GM12878 (cell line): ENCODE measurements at regions not wholly inside any gene's neighbourhood (a gene's known extent, or its start where the extent isn't known, plus 50 kb on each side); places are given as distances from the start of the nearest gene placed in this dataset.

Experiments
- ATAC-seq: fragments of 200-7000 bp; cut with Tn5 transposase; 3 replicates; pipeline ENCODE4 v1.9.1; 2020; ENCODE audit warnings: mild to moderate bottlenecking, moderate library complexity
- BruUV-seq: library from RNA; stranded (reverse); fragments of 400-500 nt; replicated peaks from 2 replicates; lab custom pipeline; 2021; lab: Mats Ljungman, UMichigan
- CTCF ChIA-PET: fragments of 300-600 bp; sonication (Branson Sonifier 250); formaldehyde crosslinking; extraction: SDS; loops from one replicate; lab custom pipeline; 2021; ENCODE audit warnings: inconsistent platforms; lab: Yijun Ruan, JAX
- POLR2A ChIA-PET: fragments of 350-600 bp; formaldehyde crosslinking; extraction: SDS; loops from one replicate; lab custom pipeline; 2021; ENCODE audit warnings: inconsistent platforms; lab: Charles Lee
- RAD21 ChIA-PET: fragments of 300-600 bp; sonication (Branson Sonifier 250); formaldehyde crosslinking; loops from one replicate; lab custom pipeline; 2023; ENCODE audit warnings: antibody characterized with exemption; ENCODE audit not compliant: unreplicated experiment; lab: Charles Lee
- SMC1A ChIA-PET: fragments of 300-600 bp; sonication (Branson Sonifier 250); formaldehyde crosslinking; loops from one replicate; lab custom pipeline; 2023; ENCODE audit not compliant: unreplicated experiment, uncharacterized antibody; lab: Charles Lee
- DNase-seq: peaks from one replicate; pipeline ENCODE4 v3.0.0-alpha.2; 2011; ENCODE audit warnings: low read depth, low spot score
- FAIRE-seq: peaks from 3 replicates; lab custom pipeline; 2011; peaks lifted over from hg19 to GRCh38; lab: Jason Lieb, UNC
- H2AFZ ChIP-seq: 2 replicates; pipeline ENCODE4 v1.6.0; 2011; ENCODE audit warnings: low read depth, low read length, control low read depth; ENCODE audit not compliant: control insufficient read depth
- H3K27ac ChIP-seq: 2 replicates; pipeline ENCODE4 v1.5.1; 2011; ENCODE audit warnings: control low read depth; ENCODE audit not compliant: control insufficient read depth, insufficient read depth
- H3K27me3 ChIP-seq, 2 experiments: replicated peaks in 1 of 2; 2 replicates each; pipeline versions ENCODE4 v1.6.0 to v1.6.1; 2011; ENCODE audit warnings: low read length in 1 of 2; ENCODE audit not compliant: control insufficient read depth in 2 of 2, insufficient read depth in 2 of 2
- H3K36me3 ChIP-seq, 2 experiments: 2 replicates each; pipeline ENCODE4 v1.5.1; 2011; ENCODE audit warnings: low read length in 1 of 2; ENCODE audit not compliant: control insufficient read depth in 2 of 2, insufficient read depth in 2 of 2
- H3K4me1 ChIP-seq: 2 replicates; pipeline ENCODE4 v1.6.1; 2011; ENCODE audit warnings: mild to moderate bottlenecking, low read length, moderate library complexity, mixed read lengths; ENCODE audit not compliant: control insufficient read depth, insufficient read depth
- H3K4me2 ChIP-seq: 2 replicates; pipeline ENCODE4 v1.6.0; 2011; ENCODE audit warnings: control low read depth; ENCODE audit not compliant: control insufficient read depth, insufficient read depth
- H3K4me3 ChIP-seq: fragments of 200-600 bp; sonication (generic); 2 replicates; pipeline ENCODE4 v1.5.1; 2016
- H3K79me2 ChIP-seq: 2 replicates; pipeline ENCODE4 v1.6.0; 2011; ENCODE audit warnings: low read length; ENCODE audit not compliant: control insufficient read depth, insufficient read depth
- H3K9ac ChIP-seq: 2 replicates; pipeline ENCODE4 v1.8.0; 2011; ENCODE audit warnings: low read length, control low read depth, mixed read lengths; ENCODE audit not compliant: control insufficient read depth, insufficient read depth
- H3K9me3 ChIP-seq: replicated peaks from 3 replicates; pipeline ENCODE4 v1.5.1; 2011; ENCODE audit warnings: mild to moderate bottlenecking, low read length; ENCODE audit not compliant: control insufficient read depth, insufficient read depth
- H4K20me1 ChIP-seq: 2 replicates; pipeline ENCODE4 v1.6.0; 2011; ENCODE audit not compliant: control insufficient read depth, insufficient read depth
- ATF2 ChIP-seq: IDR thresholded peaks from 2 replicates; pipeline ENCODE4 v1.6.1; 2012; ENCODE audit warnings: low read length, inconsistent platforms
- EED ChIP-seq: sonication (generic); IDR thresholded peaks from 2 replicates; pipeline ENCODE4 v1.6.1; 2016; ENCODE audit warnings: antibody characterized with exemption, low read depth
- HCFC1 ChIP-seq: fragments of 150-350 bp; IDR thresholded peaks from 2 replicates; pipeline ENCODE4 v1.6.1; 2014; ENCODE audit warnings: low read length
- IKZF2 ChIP-seq, 2 experiments: fragments of 450-650 bp; IDR thresholded peaks; 2 replicates each; pipeline ENCODE4 v1.6.1; 2017; ENCODE audit warnings: mild to moderate bottlenecking in 2 of 2, moderate library complexity in 2 of 2
- MEF2A ChIP-seq: IDR thresholded peaks from 2 replicates; pipeline ENCODE4 v1.6.1; 2011; ENCODE audit warnings: low read depth, mild to moderate bottlenecking, low read length, moderate library complexity; ENCODE audit not compliant: insufficient read depth
- MLLT1 ChIP-seq: fragments of 450-650 bp; IDR thresholded peaks from 2 replicates; pipeline ENCODE4 v1.6.1; 2016; ENCODE audit warnings: mild to moderate bottlenecking
- NFXL1 ChIP-seq: fragments of 450-650 bp; IDR thresholded peaks from 2 replicates; pipeline ENCODE4 v1.6.1; 2017; ENCODE audit warnings: antibody characterized with exemption, mild to moderate bottlenecking, borderline replicate concordance
- NKRF ChIP-seq: fragments of 450-650 bp; conservative IDR thresholded peaks from 2 replicates; pipeline ENCODE4 v1.6.1; 2017; ENCODE audit warnings: mild to moderate bottlenecking, moderate library complexity
- RAD21 ChIP-seq: IDR thresholded peaks from 2 replicates; pipeline ENCODE4 v1.6.1; 2011; ENCODE audit warnings: mild to moderate bottlenecking, low read depth, low read length, moderate library complexity; ENCODE audit not compliant: insufficient read depth
- SMARCA5 ChIP-seq: fragments of 450-650 bp; IDR thresholded peaks from 2 replicates; pipeline ENCODE4 v1.6.1; 2017; ENCODE audit warnings: mild to moderate bottlenecking
- TAF1 ChIP-seq: IDR thresholded peaks from 2 replicates; pipeline ENCODE4 v1.6.1; 2011; ENCODE audit warnings: mild to moderate bottlenecking, low read depth, low read length, borderline replicate concordance
- ZBED1 ChIP-seq: IDR thresholded peaks from 2 replicates; pipeline ENCODE4 v1.6.1; 2016; ENCODE audit warnings: borderline replicate concordance
- ZNF207 ChIP-seq: fragments of 450-650 bp; IDR thresholded peaks from 2 replicates; pipeline ENCODE4 v1.6.1; 2014; ENCODE audit warnings: antibody characterized with exemption, mild to moderate bottlenecking, borderline replicate concordance
- ZNF384 ChIP-seq: IDR thresholded peaks from 2 replicates; pipeline ENCODE4 v1.6.1; 2012; ENCODE audit warnings: low read depth, mild to moderate bottlenecking, low read length, improper control_type of control experiment, borderline replicate concordance
- ZNF622 ChIP-seq: fragments of 450-650 bp; IDR thresholded peaks from 2 replicates; pipeline ENCODE4 v1.6.1; 2017; ENCODE audit warnings: mild to moderate bottlenecking, inconsistent platforms
- WGBS: methylation state at CpG from one replicate; pipeline ENCODE4 v1.1.6; 2016; ENCODE audit warnings: low lambda C conversion rate; ENCODE audit not compliant: insufficient replicate concordance, insufficient coverage; ENCODE audit errors: missing lambda C conversion rate; 5-methylcytosine and 5-hydroxymethylcytosine counted together
- in situ Hi-C: fragments of 300-500 bp; cut with MboI; formaldehyde crosslinking; loops from 9 replicates; pipeline ENCODE4 v1.14.3; 2018; ENCODE audit warnings: mixed read lengths
- intact Hi-C: fragments of 100-400 bp; cut with micrococcal nuclease; formaldehyde crosslinking; loops from one replicate; pipeline ENCODE4 v1.14.2; 2022; ENCODE audit not compliant: unreplicated experiment

GRCh38 chr6:23790756-23791155 lies 335.3 kb upstream of the NRSN1 start:
- Histone ChIP-seq H3K9ac (no peak overlapping the region), H3K4me2 (no peak overlapping the region), H3K27me3 (no peaks in the 10 kb centered on the region), H4K20me1 (no peaks in the 10 kb centered on the region), H3K4me1 (no peaks in the 10 kb centered on the region), H3K36me3 (no peaks in the 10 kb centered on the region), H3K4me3 (no peak overlapping the region), H3K79me2 (no peaks in the 10 kb centered on the region), H2AFZ (no peak overlapping the region), H3K27ac (no peak overlapping the region), H3K9me3 (no peaks in the 10 kb centered on the region)
- DNase-seq: no peak
- TF ChIP-seq NFXL1 (no peak), SMARCA5 (no peak), ZBED1 (no peak), EED (no peak), MEF2A (no peak), ATF2 (no peak), ZNF622 (no peak)
- CTCF ChIA-PET: interaction anchor here (1.0 kb wide), 1 partner anchor 9 kb away, joined by 3 read pairs; no protein-coding TSS in a partner anchor
- intact Hi-C loops: no loop called here
- RAD21 ChIA-PET: no interaction called here
- ATAC-seq: no peak
- no peak for FAIRE-seq
- no TSS peak for BruUV-seq
- in situ Hi-C loops: no loop called here
- SMC1A ChIA-PET: no interaction called here
- 6% methylated on average over 2 of the region's 2 CpGs for WGBS
- POLR2A ChIA-PET: no interaction called here

- WGBS: 100% methylated on average over 1 of the region's 1 CpG
- CTCF ChIA-PET: no interaction called here
- no peak for FAIRE-seq
- no peak for TF ChIP-seq HCFC1
- TF ChIP-seq MLLT1: no peak
- no peak for TF ChIP-seq RAD21
- no peak for TF ChIP-seq IKZF2 (IDR thresholded peaks at IDR 0.05)
- TF ChIP-seq ZNF207: no peak
- no peak for TF ChIP-seq ZNF384
- no peak for TF ChIP-seq NKRF
- no peak for TF ChIP-seq TAF1
Observed at GRCh38 chr6:23797041-23797440, 329.0 kb upstream of the NRSN1 start.

More at GRCh38 chr6:23797041-23797440, 329.0 kb upstream of the NRSN1 start:
- Histone ChIP-seq H3K36me3 (no peaks in the 10 kb centered on the region), H3K79me2 (no peaks in the 10 kb centered on the region), H3K4me3 (no peak overlapping the region), H3K27me3 (no peaks in the 10 kb centered on the region), H3K9me3 (no peaks in the 10 kb centered on the region), H3K9ac (no peak overlapping the region), H3K4me1 (no peaks in the 10 kb centered on the region), H3K27ac (no peak overlapping the region), H2AFZ (no peak overlapping the region), H4K20me1 (no peaks in the 10 kb centered on the region), H3K4me2 (no peak overlapping the region)
- no peak for DNase-seq
- ChIA-PET POLR2A (no interaction called here), SMC1A (interaction anchor here (1.3 kb wide), 1 partner anchor 12 kb away, joined by 3 read pairs; no protein-coding TSS in a partner anchor), RAD21 (no interaction called here)
- intact Hi-C loops: no loop called here
- in situ Hi-C loops: no loop called here
- no peak for ATAC-seq
- BruUV-seq: no TSS peak
